ENCODE measurements at regions not wholly inside any gene's neighbourhood (a gene's known extent, or its start where the extent isn't known, plus 50 kb on each side); places are given as distances from the start of the nearest gene placed in this dataset.

DNA sequence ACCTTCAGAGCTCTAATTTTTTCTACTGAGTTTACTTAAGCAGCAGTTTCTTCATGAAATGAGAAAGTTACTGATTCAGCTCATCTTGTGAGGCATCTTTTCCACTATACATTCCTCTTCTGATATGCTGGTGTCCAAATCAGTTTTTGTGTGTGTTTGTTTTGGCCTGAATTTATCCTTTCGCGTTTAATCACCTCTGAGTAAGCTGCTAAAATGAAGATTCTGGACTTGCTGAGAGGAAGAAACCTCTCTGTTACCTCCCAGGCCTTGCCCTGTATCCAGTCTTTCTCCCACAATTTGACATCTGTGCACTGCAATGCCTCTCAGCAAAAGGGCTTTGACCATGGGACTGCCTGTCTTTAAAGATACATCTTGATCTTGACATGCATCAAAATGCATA, 536.2 kb upstream of the NRSN1 start:
- no peaks in the 10 kb centered on the region for H3K27me3 Mint-ChIP-seq (ENCODE audit: unreplicated experiment)
- H3K27ac Mint-ChIP-seq (ENCODE audit: unreplicated experiment): no peak overlapping the region
- DNase-seq (ENCODE audit: extremely low spot score, unreplicated experiment): no peak
- H3K4me1 Mint-ChIP-seq (ENCODE audit: unreplicated experiment): peaks cover 2% of the 10 kb centered on the region
- TF ChIP-seq, protein P1, sequence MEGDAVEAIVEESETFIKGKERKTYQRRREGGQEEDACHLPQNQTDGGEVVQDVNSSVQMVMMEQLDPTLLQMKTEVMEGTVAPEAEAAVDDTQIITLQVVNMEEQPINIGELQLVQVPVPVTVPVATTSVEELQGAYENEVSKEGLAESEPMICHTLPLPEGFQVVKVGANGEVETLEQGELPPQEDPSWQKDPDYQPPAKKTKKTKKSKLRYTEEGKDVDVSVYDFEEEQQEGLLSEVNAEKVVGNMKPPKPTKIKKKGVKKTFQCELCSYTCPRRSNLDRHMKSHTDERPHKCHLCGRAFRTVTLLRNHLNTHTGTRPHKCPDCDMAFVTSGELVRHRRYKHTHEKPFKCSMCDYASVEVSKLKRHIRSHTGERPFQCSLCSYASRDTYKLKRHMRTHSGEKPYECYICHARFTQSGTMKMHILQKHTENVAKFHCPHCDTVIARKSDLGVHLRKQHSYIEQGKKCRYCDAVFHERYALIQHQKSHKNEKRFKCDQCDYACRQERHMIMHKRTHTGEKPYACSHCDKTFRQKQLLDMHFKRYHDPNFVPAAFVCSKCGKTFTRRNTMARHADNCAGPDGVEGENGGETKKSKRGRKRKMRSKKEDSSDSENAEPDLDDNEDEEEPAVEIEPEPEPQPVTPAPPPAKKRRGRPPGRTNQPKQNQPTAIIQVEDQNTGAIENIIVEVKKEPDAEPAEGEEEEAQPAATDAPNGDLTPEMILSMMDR (IDR thresholded peaks at IDR 0.05): no peak
- H3K4me3 Mint-ChIP-seq (ENCODE audit: unreplicated experiment): no peak overlapping the region
- H3K36me3 Mint-ChIP-seq (ENCODE audit: unreplicated experiment): no peaks in the 10 kb centered on the region
- peaks cover 8% of the 10 kb centered on the region for H3K9me3 Mint-ChIP-seq (ENCODE audit: unreplicated experiment)

DNA sequence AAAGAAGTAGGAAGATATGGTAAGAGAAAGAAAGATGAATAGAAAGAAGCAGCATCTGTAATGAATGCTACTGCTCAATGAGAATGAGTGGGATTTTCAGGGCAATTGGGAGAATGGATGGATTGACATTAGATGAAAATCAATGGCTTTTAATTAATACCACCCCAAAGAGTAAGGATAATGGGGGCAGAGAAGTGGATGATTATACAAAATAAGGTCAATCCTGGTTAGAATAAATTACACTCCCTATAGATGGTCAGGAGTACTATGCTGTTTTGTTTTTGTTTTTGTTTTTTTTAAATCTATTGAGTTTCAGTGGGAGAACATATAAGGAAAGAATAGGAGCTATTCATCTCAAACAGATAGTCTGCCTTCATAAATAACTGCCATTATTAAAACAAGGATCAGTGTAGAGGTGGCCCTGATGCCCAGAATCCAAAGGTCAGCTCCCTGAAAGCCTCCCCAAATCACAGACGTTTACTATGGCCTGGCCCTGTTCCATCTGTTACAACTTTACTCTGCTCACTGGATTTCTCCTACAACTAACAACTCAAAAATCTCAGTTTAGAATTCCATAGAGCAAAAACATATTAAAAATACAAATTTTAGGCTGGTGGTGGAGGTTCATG, 535.4 kb upstream of the NRSN1 start:
- TF ChIP-seq, protein P1 (IDR thresholded peaks at IDR 0.05): no peak
- no peaks in the 10 kb centered on the region for H3K4me1 Mint-ChIP-seq (ENCODE audit: unreplicated experiment)
- H3K27ac Mint-ChIP-seq (ENCODE audit: unreplicated experiment): no peak overlapping the region
- no peak for DNase-seq (ENCODE audit: extremely low spot score, unreplicated experiment)
- no peak overlapping the region for H3K4me3 Mint-ChIP-seq (ENCODE audit: unreplicated experiment)
- no peaks in the 10 kb centered on the region for H3K36me3 Mint-ChIP-seq (ENCODE audit: unreplicated experiment)
- no peaks in the 10 kb centered on the region for H3K27me3 Mint-ChIP-seq (ENCODE audit: unreplicated experiment)
- H3K9me3 Mint-ChIP-seq (ENCODE audit: unreplicated experiment): peaks cover 8% of the 10 kb centered on the region

DNA sequence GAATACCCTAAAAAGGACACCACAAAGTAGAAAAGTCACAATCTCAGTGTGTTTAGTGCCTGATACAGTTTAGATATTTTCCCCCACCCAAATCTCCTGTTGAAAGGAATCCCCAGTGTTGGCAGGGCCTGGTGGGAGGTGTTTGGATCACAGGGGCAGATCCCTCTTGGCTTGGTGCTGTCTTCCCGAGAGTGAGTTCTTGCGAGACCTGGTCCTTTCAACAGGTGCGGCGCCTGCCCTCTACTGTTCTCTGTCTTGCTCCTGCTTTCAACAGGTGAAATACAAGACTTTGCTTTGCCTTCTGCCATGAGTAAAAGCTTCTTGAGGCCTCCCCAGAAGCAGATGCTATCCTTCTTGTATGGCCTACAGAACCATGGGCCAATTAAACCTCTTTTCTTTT, 534.3 kb upstream of the NRSN1 start:
- TF ChIP-seq, protein P1 (IDR thresholded peaks at IDR 0.05): no peak
- H3K4me1 Mint-ChIP-seq (ENCODE audit: unreplicated experiment): no peaks in the 10 kb centered on the region
- H3K4me3 Mint-ChIP-seq (ENCODE audit: unreplicated experiment): no peak overlapping the region
- H3K9me3 Mint-ChIP-seq (ENCODE audit: unreplicated experiment): peaks cover 8% of the 10 kb centered on the region
- no peak for DNase-seq (ENCODE audit: extremely low spot score, unreplicated experiment)
- H3K36me3 Mint-ChIP-seq (ENCODE audit: unreplicated experiment): no peaks in the 10 kb centered on the region
- H3K27ac Mint-ChIP-seq (ENCODE audit: unreplicated experiment): no peak overlapping the region
- no peaks in the 10 kb centered on the region for H3K27me3 Mint-ChIP-seq (ENCODE audit: unreplicated experiment)

DNA sequence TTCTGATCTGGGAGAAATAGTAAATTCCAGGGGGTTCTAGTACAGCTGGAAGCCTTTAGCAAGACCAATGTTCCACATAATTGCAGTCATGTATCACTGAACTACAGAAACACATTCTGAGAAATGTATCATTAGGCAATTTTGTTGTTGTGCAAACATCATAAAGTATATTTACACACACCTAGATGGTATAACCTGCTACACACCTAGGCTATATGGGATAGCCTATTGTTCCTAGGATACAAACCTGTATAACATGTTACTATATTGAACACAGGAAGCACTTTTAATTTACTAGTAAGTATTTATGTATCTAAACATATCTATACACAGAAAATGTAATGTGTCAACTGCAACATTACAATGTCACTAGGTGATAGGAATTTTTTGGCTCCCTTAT, 525.9 kb upstream of the NRSN1 start:
- Mint-ChIP-seq H3K4me1 (ENCODE audit: unreplicated experiment) (no peaks in the 10 kb centered on the region), H3K4me3 (ENCODE audit: unreplicated experiment) (no peak overlapping the region), H3K27ac (ENCODE audit: unreplicated experiment) (no peak overlapping the region), H3K9me3 (ENCODE audit: unreplicated experiment) (peaks cover 7% of the 10 kb centered on the region), H3K27me3 (ENCODE audit: unreplicated experiment) (no peaks in the 10 kb centered on the region), H3K36me3 (ENCODE audit: unreplicated experiment) (no peaks in the 10 kb centered on the region)
- TF ChIP-seq, protein P1 (IDR thresholded peaks at IDR 0.05): no peak
- DNase-seq (ENCODE audit: extremely low spot score, unreplicated experiment): no peak

DNA sequence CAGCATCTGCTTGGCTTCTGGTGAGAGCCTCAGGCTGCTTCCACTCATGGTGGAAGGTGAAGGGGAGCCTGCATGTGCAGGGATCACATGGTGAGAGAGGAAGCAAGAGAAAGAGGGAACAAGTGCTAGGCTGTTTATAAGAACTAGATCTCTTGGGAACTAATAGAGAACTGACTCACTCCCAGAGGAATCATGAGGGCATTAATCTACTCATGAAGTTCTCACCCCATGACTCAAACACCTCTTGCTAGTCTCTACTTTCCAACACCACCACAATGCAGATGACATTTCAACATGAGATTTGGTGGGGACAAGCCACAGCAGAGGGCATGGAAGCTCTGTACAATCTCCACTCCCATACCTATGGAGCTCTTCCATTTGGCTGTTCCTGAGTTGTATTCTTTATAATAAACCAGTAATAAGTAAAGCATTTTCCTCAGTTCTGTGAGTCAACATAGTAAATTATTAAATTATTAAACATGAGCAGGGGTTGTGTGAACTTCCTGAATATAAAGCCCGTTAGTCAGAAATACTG, 524.1 kb upstream of the NRSN1 start:
- H3K4me3 Mint-ChIP-seq (ENCODE audit: unreplicated experiment): no peak overlapping the region

More for the DNA sequence above, 524.1 kb upstream of the NRSN1 start:
- no peaks in the 10 kb centered on the region for H3K4me1 Mint-ChIP-seq (ENCODE audit: unreplicated experiment)
- H3K27ac Mint-ChIP-seq (ENCODE audit: unreplicated experiment): no peak overlapping the region
- DNase-seq (ENCODE audit: extremely low spot score, unreplicated experiment): no peak
- TF ChIP-seq, protein P1 (IDR thresholded peaks at IDR 0.05): no peak
- H3K36me3 Mint-ChIP-seq (ENCODE audit: unreplicated experiment): no peaks in the 10 kb centered on the region
- no peaks in the 10 kb centered on the region for H3K27me3 Mint-ChIP-seq (ENCODE audit: unreplicated experiment)
- H3K9me3 Mint-ChIP-seq (ENCODE audit: unreplicated experiment): peaks cover 11% of the 10 kb centered on the region

Data from osteocyte (in vitro differentiated cells).